GM18511 (cell line): ENCODE measurements at regions not wholly inside any gene's neighbourhood (a gene's known extent, or its start where the extent isn't known, plus 50 kb on each side); places are given as distances from the start of the nearest gene placed in this dataset.

ENCODE experiments used
- ATAC-seq: cut with Tn5 transposase; IDR thresholded peaks from one replicate; pipeline ENCODE4 v1.9.1; 2021; ENCODE audit warnings: mild to moderate bottlenecking, moderate library complexity; ENCODE audit not compliant: unreplicated experiment

GRCh38 chr4:176002007-176002613 is 63.5 kb upstream of the WDR17 start:
- ATAC-seq: peak; percentile 59

GRCh38 chr4:176005766-176006165 is 59.9 kb upstream of the WDR17 start:
- ATAC-seq: no peak

GRCh38 chr4:176009254-176009653 is 56.4 kb upstream of the WDR17 start:
- ATAC-seq: no peak

GRCh38 chr4:176011529-176011928 is 54.1 kb upstream of the WDR17 start:
- no peak for ATAC-seq

GRCh38 chr4:176013476-176014247 is 52.0 kb upstream of the WDR17 start:
- ATAC-seq: peak; percentile 92

- ATAC-seq: no peak
Observed at GRCh38 chr4:176014583-176015108, 51.0 kb upstream of the WDR17 start.
